ENCODE measurements at regions not wholly inside any gene's neighbourhood (a gene's known extent, or its start where the extent isn't known, plus 50 kb on each side); places are given as distances from the start of the nearest gene placed in this dataset.

DNA sequence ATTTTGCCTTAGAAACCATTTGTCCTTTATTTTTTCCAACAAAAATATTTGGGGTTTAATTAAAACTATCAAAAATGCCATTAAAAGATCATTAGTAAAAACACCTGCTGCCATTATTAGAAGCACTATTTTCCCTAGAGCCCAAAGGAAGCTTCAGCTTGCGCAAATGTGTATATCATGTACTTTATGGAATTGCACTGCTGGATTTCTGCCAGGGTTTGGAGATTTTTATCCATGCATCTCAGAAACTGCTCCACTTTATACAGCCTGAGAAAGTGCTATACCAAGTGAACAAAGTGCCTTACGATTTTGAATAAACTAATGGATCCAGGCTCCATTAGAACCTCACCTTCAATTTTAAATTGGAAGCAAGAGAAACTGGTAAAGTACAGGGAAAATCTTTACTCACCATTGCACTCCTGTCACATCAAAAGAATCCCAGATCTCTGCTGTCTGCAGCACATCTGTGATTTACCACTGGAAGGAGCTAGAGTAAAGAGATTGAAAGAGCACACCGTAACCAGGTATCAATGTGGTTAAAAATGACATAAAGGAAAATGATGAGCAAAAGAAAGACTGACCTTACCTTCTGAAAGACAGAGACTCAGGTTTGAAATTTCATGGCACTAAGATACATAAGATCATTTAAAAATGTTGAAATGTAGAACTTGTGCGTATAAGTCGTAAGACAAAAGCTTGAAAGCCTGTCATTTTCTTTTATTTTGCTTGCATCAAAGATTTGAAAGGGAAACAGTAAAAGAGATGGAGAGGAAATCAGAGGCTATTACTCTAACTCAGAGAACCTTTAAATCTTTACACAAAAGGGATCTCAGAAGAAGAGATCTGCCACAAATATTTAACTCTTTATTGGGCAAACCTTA lies 678.1 kb upstream of the GOT2 start:
- no peak for DNase-seq (ENCODE audit: low spot score)

DNA sequence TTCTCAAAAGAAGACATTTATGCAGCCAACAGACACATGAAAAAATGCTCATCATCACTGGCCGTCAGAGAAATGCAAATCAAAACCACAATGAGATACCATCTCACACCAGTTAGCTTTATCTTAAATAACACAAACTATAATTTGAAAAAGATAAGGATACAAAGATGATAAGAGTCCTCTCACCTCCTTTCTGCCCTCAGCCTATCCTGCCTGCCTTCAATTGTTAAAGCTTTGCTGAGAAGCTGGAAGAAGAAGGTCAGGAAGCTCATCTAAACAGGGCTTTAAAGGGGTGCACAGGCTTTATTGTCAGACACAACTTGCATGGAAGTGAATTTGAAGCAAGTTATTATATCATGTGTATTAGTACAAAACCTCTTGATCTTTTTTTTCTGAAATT lies 676.3 kb upstream of the GOT2 start:
- no peak for DNase-seq (ENCODE audit: low spot score)

DNA sequence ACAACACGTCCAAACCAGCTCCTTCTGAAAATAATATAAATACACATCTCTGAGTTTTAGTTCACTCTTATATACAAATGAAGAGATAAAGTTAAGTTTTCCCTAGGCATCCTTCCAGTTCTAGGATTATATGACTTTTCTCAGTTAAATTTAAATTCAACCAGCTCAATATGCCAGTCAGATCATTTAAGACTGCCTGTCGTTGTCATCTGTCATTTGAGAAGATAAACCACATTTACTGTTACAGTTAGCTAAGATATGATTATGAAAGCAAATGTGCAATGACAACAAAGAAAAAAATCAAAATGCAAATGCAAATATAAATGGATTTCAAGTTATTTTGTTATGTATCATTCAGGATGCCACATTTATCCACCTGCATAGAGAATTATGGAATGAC lies 671.7 kb upstream of the GOT2 start:
- DNase-seq (ENCODE audit: low spot score), result no peak

DNA sequence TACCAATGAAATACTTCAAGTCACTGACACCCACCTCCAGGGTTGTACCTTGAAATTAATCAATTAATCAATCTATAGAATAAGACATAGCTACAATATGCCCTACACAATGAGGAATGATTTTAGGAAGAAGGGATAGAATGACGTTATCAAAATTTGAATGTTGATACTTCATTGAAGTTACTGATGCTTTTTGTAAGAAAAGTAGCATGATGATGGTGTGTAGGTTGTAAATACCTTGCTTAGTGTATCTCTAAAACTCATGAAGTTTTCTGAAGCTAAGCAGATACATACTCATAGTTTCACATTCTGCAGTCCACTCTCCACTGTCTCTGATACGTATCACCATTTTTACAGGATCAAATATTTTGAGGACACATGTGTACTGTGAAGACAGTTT lies 670.4 kb upstream of the GOT2 start:
- DNase-seq (ENCODE audit: low spot score), result no peak

DNA sequence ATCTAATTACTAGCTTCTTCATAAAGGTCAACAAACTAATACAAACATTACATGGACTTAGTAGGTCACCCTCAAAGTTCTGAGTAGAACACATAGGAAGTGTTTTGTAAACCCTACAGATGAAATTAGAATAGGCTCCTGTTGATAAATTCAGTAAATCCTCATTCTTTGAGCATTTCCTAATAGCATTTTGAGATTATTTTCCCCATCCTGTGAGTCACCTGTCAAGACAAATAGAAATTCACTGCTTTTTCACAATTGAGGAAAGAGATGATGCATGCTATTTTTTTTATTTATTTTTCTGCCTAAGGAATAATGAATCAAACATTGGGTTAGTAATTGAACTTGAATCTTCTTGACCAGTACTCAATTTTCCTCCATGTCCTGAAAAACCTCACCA lies 666.7 kb upstream of the GOT2 start:
- no peak for DNase-seq (ENCODE audit: low spot score)

DNA sequence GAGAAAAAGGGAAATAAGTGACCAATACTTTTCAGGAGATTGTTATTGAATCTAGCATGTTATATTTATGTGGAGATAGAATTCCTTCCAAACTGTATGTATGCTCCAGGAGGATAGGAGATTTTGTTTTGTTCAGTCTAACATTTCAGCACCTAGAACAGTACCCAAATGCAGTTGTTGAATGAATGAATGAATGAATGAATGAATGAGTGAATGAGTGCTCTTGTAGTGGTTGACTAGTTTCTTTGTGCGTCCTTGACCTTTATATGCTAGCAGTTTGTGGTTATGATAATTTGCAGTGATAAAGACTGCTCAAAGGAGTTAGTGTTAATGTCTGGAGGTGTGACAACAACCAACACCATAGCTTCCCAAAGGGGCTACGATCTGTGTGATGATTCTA lies 663.5 kb upstream of the GOT2 start:
- no peak for DNase-seq (ENCODE audit: low spot score)

DNA sequence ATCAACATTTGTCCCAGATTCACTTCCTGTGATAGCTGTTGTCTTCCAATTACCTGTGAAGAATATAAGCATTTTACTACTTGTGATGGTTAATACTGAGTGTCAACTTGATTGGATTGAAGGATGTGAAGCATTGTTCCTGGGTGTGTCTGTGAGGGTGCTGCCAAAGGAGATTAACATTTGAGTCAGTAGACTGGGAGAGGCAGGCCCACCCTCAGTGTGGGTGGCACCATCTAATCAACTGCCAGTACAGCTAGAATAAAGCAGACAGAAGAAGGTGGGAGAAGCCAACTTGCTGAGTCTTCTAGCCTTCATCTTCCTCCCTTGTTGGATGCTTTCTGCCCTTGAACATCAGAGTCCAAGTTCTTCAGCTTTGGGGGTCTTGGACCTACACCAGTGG lies 660.4 kb upstream of the GOT2 start:
- DNase-seq (ENCODE audit: low spot score), result no peak

DNA sequence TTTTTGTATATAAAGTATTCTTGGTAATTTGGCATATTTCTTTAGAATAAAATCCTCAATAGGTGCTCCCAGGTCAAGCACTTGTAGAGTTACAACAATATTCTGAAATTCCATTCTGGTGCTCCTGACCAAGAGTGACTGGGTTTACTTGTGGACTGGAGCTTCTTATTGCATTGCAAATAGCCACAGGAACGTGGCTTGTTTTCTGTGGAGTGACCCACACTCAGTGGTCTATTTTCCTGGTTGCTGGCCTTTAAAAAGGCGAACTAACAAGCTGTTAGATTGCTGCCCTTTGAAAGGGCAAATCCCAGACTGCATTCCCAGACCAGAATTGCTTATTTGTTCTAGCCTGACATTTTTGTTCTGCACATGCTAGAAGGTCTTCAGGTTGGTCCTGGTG lies 658.8 kb upstream of the GOT2 start:
- no peak for DNase-seq (ENCODE audit: low spot score)

DNA sequence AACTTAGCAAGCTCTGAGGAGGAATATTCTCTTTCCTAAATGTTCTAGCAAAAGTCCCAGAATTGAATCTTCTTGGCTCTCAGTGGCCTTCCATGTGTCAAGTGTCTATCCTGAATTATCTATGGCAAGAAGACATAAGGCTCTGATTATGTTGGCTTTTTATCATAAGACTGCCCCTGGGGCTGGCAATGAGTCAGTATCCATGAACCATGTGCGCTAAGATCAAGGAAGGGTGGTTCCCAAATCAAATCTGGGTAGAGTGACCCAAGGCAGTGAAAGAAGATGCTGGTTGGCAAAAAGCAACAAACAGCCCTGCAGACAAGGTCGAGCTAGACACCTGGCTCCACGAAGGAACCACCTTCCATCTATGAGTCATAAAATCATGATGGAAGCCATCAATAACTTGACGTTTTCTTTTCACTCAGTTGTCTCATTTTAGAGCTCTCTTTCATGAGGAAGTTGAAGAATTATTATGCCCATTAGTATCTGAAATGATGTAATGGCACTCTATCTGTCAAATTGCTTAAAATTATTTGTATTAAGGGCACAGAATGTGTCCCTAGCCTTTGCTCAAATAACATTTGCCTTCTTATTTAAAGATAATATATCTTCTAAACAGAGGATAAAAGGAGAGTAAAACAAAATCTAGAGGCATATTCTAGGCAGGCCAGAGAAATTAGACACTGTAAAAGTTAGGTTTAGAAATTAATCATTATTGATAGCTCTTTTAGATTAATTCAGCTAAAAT lies 657.7 kb upstream of the GOT2 start:
- DNase-seq (ENCODE audit: low spot score), result no peak

DNA sequence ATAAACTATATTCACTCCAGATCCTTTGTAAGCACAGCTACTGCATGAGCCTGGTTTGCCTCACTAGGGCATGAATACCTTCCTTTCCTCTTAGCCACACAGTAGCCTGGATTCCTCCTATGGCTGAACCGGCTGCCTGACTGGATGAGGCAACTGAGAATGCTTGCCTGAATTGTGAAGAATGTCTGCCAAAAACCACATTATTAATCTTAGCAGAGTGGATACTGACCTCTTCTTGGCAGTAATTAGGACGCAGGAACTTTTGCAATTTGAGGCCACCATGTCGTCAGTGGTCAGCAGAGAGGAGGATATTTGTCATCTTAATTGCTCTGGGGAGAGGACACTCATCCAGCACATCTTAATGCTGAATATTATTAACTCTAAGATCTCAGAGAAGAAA lies 651.8 kb upstream of the GOT2 start:
- DNase-seq (ENCODE audit: low spot score), result no peak

DNA sequence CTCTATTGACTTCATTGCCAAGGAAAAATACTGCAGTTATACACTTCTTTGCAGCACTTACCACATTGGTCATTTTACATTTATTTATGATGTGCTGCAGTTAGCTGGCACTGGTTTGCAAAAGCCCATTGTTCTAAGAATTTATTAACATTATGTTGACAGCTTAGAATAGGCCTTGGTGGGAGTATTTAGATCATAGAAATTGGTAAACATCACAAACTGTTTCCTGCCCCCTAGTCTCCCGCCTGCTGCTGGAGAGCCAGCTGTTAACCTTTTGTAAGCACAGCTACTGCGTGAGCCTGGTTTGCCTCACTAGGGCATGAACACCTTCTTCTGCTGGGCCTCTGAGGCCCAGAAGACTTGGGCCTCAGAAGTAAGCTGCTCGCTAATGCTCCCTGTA lies 651.4 kb upstream of the GOT2 start:
- no peak for DNase-seq (ENCODE audit: low spot score)

DNA sequence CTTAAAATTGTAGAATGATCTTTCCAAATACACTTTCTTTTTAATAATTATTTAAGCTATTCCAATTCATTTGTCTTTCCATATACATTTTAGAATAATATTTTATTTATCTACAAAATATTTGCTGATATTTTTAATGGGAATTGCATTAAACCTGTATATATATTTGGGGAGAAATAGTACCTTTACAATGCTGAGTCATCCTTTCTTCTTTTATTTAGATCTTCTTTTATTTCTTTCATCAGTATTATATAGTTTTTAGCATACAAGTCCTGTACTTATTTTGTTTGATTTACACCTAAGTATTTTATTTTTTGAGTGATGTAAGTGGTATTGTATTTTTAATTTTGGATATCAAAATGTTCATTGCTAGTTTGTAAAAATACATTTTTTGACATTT lies 639.5 kb upstream of the GOT2 start:
- no peak for DNase-seq (ENCODE audit: low spot score)

DNA sequence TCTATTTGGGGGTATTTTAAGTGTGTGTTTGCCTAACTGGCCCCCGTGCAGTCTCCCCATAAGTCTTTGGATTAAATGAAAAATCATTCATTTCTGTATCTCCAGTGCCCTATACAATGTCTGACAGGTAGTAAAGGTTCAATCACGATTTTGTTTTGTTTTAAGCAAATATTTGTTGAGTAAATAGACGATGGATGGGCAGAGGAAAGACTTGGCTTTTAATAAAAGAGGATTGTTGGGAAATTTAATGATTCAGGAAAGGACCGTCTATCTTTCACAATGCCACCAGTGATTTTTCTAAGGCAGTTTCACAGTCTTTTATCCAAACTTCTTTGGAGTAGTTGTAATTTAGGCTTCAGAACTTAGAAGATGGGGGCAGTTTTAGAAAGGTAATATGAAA lies 636.6 kb upstream of the GOT2 start:
- no peak for DNase-seq (ENCODE audit: low spot score)

DNA sequence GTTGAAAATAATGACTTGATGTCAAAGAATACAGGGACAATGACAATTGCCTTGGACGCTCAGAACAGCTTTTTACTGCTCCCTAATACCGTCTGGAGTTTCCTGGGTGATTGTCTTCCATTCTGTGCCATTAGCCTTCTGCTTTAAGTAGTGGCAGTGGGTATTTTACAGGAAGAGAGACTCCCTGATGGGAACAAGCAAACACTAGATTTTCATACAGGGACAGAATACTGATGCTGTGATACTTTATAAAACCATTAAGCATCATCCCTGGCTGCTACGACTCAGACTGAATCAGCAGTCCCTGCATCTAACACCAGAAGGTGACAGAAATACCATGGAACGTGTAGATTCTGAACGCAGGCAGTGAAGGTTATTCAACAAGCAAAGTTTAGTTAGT lies 635.4 kb upstream of the GOT2 start:
- no peak for DNase-seq (ENCODE audit: low spot score)

DNA sequence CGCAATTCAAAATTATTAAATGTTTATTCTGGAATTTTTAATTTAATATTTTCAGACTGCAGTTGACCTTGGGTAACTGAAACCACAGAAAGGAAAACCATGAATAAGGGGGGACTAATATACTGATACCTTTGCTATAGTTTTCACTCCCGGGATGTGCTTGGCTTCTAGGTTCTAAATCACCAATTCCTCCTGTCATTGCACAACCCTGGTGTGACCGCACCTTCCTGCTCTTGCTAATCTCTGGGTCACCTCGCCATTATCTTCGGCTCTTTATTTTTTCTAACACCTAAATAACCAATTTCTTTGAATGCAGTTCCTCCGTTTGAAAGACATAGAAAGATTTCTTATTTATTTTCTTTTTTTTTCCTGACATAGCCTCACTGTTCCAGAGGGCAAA lies 634.5 kb upstream of the GOT2 start:
- no peak for DNase-seq (ENCODE audit: low spot score)

DNA sequence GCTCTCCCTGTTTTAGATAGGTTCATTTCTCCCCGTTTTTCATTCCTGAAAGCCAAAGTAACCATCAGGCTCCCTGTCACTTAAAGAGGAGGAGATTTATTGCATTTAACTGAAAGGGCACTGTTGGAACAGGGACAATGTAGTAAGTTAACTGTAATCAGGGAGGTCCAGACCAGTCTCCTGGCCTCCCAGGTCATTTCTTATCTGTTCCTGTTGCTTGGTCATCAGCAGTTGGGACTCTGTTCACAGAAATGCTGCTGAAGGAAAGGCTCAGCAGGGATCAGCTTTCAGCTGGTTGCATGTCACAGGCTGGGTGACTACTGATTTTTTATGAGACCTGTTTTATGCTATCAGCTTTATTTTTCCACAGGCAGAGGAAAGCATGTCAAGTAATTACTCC lies 622.6 kb upstream of the GOT2 start:
- no peak for DNase-seq (ENCODE audit: low spot score)

DNA sequence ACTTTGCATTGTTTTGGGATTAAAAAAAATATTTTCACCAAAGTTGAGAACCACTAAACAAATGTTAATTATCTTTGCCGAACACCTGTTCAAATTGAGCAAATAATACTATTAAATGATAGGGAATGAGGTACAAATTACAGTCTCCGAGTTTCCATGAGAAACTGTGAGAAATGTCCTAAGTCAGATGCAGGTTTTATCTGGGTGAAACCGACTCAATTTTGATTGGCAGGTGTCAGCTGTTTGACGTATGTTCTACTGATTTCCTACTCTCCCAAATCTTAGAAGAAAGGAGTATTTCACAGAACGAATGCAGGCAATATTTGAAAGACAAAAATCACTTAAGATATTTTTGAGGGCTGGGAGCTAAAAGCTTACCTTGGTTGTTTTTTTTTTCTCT lies 622.0 kb upstream of the GOT2 start:
- no peak for DNase-seq (ENCODE audit: low spot score)

DNA sequence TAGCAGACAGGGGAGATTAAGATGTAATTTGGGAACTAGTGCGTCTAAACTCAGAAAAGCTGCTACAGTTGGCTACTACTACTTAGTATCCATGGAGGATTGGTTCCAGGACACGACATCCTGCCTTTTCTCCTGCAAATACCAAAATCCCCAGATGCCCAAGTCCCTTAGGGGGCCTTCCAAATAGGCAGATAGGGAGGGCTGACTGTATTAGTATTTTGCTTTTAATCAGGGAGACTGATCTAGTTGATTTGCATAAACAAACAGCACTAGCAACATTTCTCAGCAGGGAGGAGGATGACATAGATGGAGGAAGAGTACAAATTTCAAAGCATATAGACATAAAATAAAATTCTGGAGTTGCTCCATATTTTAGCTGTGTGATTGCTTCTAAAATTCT lies 621.6 kb upstream of the GOT2 start:
- no peak for DNase-seq (ENCODE audit: low spot score)

DNA sequence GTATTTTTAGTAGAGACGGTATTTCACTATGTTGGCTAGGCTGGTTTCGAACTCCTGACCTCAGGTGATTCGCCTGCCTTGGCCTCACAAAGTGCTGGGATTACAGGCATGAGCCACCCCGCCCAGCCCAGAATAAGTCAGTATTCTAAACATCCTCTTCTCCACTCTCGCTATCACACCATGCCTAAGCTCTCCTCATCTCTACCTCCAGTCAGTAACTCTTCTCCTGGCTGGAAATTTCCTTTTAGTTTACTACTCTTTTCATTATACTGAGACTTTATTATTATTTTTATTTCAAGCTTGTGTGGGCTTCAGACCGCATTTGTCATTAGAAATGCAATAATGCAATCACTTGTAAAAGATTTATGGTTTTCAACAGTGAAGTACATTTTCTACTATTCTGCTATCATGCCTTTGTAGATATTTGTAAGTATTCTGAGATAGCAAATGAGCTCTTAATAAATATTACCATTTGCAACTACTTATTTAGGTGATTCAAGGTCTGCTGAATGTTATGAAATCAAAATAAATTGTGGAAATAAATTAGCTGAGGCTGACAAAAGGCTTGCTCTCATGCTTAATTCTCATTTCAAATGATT lies 617.3 kb upstream of the GOT2 start:
- no peak for DNase-seq (ENCODE audit: low spot score)

DNA sequence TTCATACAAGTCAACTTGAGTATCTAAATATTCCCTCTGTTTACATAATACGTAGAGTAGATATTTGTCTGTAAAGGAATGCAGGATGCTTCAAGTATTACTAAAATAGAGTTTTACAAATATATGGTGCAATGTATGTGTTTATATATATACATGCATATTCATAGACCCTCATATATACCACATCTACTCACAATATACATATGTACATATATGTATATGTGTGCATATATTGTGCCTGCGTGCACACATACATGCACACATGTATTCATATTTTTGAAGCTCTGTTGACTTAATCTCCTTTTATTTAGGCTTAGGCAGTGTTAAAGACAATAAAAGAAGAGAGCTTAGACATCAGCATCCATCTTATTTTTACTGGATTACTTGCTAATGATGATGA lies 616.6 kb upstream of the GOT2 start:
- no peak for DNase-seq (ENCODE audit: low spot score)

DNA sequence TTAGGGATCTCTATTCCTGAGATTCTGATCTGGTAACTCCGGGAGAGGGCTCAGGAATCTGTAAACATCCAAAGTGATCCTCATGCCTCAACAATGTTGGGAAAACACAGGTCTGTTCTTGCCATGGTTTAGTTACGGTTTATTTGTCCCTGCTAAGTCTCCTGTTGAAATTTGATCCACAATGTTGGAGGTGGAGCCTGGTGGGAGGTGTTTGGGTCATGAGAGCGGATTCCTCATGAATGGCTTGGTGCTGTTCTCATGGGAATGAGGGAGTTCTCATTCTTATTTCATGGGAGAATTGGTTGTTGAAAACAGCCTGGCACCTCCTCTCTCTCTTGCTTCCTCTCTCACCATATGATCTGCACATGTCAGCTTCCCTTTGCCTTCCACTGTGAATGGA lies 608.6 kb upstream of the GOT2 start:
- no peak for DNase-seq (ENCODE audit: low spot score)

DNA sequence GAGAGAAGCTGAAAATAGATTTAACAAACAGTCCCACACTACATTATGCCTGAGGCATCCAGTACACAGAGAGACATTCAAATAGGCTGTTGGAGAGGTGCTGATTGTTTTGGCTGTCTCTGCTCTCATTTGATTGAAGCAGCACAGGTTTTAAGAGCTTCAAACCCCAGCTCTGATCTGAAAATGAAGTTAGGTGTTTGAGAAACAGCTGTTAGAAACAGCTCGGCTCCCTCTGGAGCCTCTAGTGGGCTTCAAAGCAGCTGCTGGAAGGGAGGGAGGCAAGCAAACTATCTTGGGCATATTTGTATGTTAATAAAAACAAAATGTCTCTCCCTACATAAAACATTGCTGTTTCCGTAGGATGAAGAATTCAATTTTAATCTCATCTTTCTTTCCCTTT lies 607.3 kb upstream of the GOT2 start:
- DNase-seq (ENCODE audit: low spot score), result no peak

DNA sequence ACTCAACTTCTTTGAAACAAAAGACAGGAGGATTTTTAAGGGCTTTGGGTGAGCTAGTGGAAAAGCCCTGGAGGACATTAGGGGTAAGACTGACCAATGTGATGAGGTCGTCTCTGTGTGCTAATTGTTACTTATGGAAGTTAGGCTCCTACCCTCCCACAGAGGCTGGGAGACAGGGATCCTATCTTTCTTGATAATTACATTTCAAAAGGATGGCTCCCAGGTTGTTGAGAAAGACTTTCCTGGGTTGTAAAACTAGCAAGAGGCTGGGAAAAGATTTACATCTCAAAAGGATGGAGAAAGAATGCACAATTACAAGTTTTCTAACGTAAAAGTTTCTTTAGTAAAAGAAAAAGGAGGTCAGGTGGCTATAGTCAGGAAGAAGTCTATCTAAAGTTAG lies 605.8 kb upstream of the GOT2 start:
- DNase-seq (ENCODE audit: low spot score), result no peak

Data from mucosa of gallbladder (tissue), 1 donor.